Upper lobe of left lung (tissue), 4 donors: ENCODE measurements at regions not wholly inside any gene's neighbourhood (a gene's known extent, or its start where the extent isn't known, plus 50 kb on each side); places are given as distances from the start of the nearest gene placed in this dataset.

Source experiments
- EP300 ChIP-seq, 4 donors: sonication (generic); formaldehyde crosslinking; IDR thresholded peaks; one replicate each; pipeline ENCODE4 v1.5.1; 2017; ENCODE audit warnings: antibody characterized with exemption in 4 of 4, control low read depth in 2 of 4
- POLR2A ChIP-seq, 4 donors: fragments of 450-650 bp; IDR thresholded peaks; one replicate each; pipeline ENCODE4 v1.5.1; 2016 to 2017; ENCODE audit warnings: antibody characterized with exemption in 4 of 4, mild to moderate bottlenecking in 2 of 4
- TF ChIP-seq, protein P1 (sequence below), 6 experiments: fragments of 450-650 bp in 4 of 6; fragments of 200-600 bp in 2 of 6; sonication (generic) in 2 of 6; IDR thresholded peaks; one replicate each; pipeline ENCODE4 v1.5.1; 2016 to 2019; ENCODE audit warnings: antibody characterized with exemption in 6 of 6

DNA sequence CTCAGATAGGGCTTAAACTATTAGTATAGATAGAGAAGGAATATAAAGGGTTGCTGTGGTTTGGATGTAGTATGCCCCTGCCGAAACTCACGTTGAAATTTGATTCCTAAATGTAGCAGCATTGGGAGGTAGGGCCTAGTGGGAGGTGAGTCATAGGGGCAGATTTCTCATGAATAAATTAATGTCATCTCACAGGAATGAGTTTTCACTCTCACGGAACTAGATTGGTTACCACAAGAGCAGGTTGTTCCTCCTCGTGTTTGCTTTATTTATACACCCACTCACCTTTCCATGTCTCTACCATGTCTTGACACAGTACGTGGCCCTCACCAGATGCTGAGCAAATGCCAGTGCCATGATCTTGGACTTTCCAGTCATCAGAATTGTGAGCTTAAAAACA lies 218.2 kb downstream of the RBM43 start:
- TF ChIP-seq, protein P1, sequence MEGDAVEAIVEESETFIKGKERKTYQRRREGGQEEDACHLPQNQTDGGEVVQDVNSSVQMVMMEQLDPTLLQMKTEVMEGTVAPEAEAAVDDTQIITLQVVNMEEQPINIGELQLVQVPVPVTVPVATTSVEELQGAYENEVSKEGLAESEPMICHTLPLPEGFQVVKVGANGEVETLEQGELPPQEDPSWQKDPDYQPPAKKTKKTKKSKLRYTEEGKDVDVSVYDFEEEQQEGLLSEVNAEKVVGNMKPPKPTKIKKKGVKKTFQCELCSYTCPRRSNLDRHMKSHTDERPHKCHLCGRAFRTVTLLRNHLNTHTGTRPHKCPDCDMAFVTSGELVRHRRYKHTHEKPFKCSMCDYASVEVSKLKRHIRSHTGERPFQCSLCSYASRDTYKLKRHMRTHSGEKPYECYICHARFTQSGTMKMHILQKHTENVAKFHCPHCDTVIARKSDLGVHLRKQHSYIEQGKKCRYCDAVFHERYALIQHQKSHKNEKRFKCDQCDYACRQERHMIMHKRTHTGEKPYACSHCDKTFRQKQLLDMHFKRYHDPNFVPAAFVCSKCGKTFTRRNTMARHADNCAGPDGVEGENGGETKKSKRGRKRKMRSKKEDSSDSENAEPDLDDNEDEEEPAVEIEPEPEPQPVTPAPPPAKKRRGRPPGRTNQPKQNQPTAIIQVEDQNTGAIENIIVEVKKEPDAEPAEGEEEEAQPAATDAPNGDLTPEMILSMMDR (IDR thresholded peaks at IDR 0.05), result no peak
- no peak for TF ChIP-seq EP300 (IDR thresholded peaks at IDR 0.05)
- TF ChIP-seq POLR2A (IDR thresholded peaks at IDR 0.05), result no peak
